SK-N-SH treated with all-trans-retinoic acid at 6 μM for 48 hours (cell line): ENCODE measurements at regions not wholly inside any gene's neighbourhood (a gene's known extent, or its start where the extent isn't known, plus 50 kb on each side); places are given as distances from the start of the nearest gene placed in this dataset.

ENCODE experiments used
- ATAC-seq: fragments of 200-7000 bp; cut with Tn5 transposase; 3 replicates; pipeline ENCODE4 v1.9.1; 2020; ENCODE audit warnings: mild to moderate bottlenecking, moderate library complexity
- ARNTL ChIP-seq: fragments of 450-650 bp; formaldehyde crosslinking; IDR thresholded peaks from 2 replicates; pipeline ENCODE4 v1.5.0; 2020; ENCODE audit warnings: low read depth, mild to moderate bottlenecking, moderate library complexity, borderline replicate concordance
- BACH2 ChIP-seq: fragments of 250-450 bp; sonication (Bioruptor Pico); IDR thresholded peaks from 2 replicates; pipeline ENCODE4 v1.9.0; 2021; ENCODE audit warnings: mild to moderate bottlenecking, borderline replicate concordance
- CREB5 ChIP-seq: fragments of 250-450 bp; sonication (Bioruptor Pico); IDR thresholded peaks from 2 replicates; pipeline ENCODE4 v1.5.1; 2020; ENCODE audit warnings: low read depth, mild to moderate bottlenecking, moderate library complexity
- CSRNP3 ChIP-seq: fragments of 250-450 bp; sonication (Bioruptor Pico); IDR thresholded peaks from 2 replicates; pipeline ENCODE4 v1.5.1; 2021; ENCODE audit warnings: mild to moderate bottlenecking, moderate library complexity
- ESRRG ChIP-seq: fragments of 250-450 bp; sonication (Bioruptor Pico); IDR thresholded peaks from 2 replicates; pipeline ENCODE4 v1.6.1; 2021; ENCODE audit warnings: mild to moderate bottlenecking
- GLIS3 ChIP-seq: fragments of 250-450 bp; sonication (Bioruptor Pico); IDR thresholded peaks from 2 replicates; pipeline ENCODE4 v1.5.0; 2020; ENCODE audit warnings: mild to moderate bottlenecking, moderate library complexity
- ISL1 ChIP-seq: fragments of 250-450 bp; sonication (Bioruptor Pico); IDR thresholded peaks from 2 replicates; pipeline ENCODE4 v2.1.2; 2022; ENCODE audit warnings: mild to moderate bottlenecking, moderate library complexity
- OSR1 ChIP-seq: fragments of 250-450 bp; sonication (Bioruptor Pico); IDR thresholded peaks from 2 replicates; pipeline ENCODE4 v1.8.0; 2022; ENCODE audit warnings: moderate library complexity, mild to moderate bottlenecking, inconsistent platforms
- PATZ1 ChIP-seq: fragments of 250-450 bp; sonication (Bioruptor Pico); IDR thresholded peaks from 2 replicates; pipeline ENCODE4 v1.8.0; 2020; ENCODE audit warnings: mild to moderate bottlenecking, moderate library complexity, borderline replicate concordance
- POU6F1 ChIP-seq: fragments of 250-450 bp; sonication (Bioruptor Pico); IDR thresholded peaks from 2 replicates; pipeline ENCODE4 v1.8.0; 2021; ENCODE audit warnings: low read depth, mild to moderate bottlenecking, moderate library complexity, borderline replicate concordance
- PPARA ChIP-seq: fragments of 250-450 bp; sonication (Bioruptor Pico); IDR thresholded peaks from 2 replicates; pipeline ENCODE4 v1.5.0; 2020; ENCODE audit warnings: mild to moderate bottlenecking, borderline replicate concordance
- RARB ChIP-seq: fragments of 250-450 bp; sonication (Bioruptor Pico); IDR thresholded peaks from 2 replicates; pipeline ENCODE4 v1.8.0; 2021; ENCODE audit warnings: mild to moderate bottlenecking, moderate library complexity
- SNAI2 ChIP-seq: fragments of 250-450 bp; sonication (Bioruptor Pico); IDR thresholded peaks from 2 replicates; pipeline ENCODE4 v1.5.0; 2020; ENCODE audit warnings: mild to moderate bottlenecking, moderate library complexity
- TCF4 ChIP-seq: fragments of 250-450 bp; sonication (Bioruptor Pico); IDR thresholded peaks from 2 replicates; pipeline ENCODE4 v1.8.0; 2021; ENCODE audit warnings: mild to moderate bottlenecking, moderate library complexity, borderline replicate concordance
- TOX ChIP-seq: fragments of 250-450 bp; sonication (Bioruptor Pico); IDR thresholded peaks from 2 replicates; pipeline ENCODE4 v1.8.0; 2021; ENCODE audit warnings: mild to moderate bottlenecking, moderate library complexity, borderline replicate concordance
- TSHZ2 ChIP-seq: fragments of 250-450 bp; sonication (Bioruptor Pico); IDR thresholded peaks from 2 replicates; pipeline ENCODE4 v1.5.0; 2020; ENCODE audit warnings: mild to moderate bottlenecking, moderate library complexity
- ZFP3 ChIP-seq: fragments of 250-450 bp; sonication (Bioruptor Pico); IDR thresholded peaks from 2 replicates; pipeline ENCODE4 v1.5.0; 2020; ENCODE audit warnings: mild to moderate bottlenecking, moderate library complexity
- ZNF565 ChIP-seq: fragments of 450-650 bp; formaldehyde crosslinking; conservative IDR thresholded peaks from 2 replicates; pipeline ENCODE4 v1.5.0; 2020; ENCODE audit warnings: low read depth, mild to moderate bottlenecking, moderate library complexity
- ZNF70 ChIP-seq: fragments of 450-650 bp; formaldehyde crosslinking; IDR thresholded peaks from 2 replicates; pipeline ENCODE4 v1.5.0; 2020; ENCODE audit warnings: mild to moderate bottlenecking, moderate library complexity

- TF ChIP-seq ESRRG (CRISPR knock-in tag) (no peak), ZNF565 (no peak), SNAI2 (CRISPR knock-in tag) (no peak), TCF4 (CRISPR knock-in tag) (no peak), OSR1 (no peak), PATZ1 (CRISPR knock-in tag) (no peak), CREB5 (CRISPR knock-in tag) (no peak), ARNTL (CRISPR knock-in tag) (no peak)
- ATAC-seq, result no peak
These were observed 73.4 kb upstream of the TAF11L2 start for GRCh38 chr5:17424674-17425073.

GRCh38 chr5:17425385-17426070, 72.5 kb upstream of the TAF11L2 start:
- no peak for ATAC-seq
- TF ChIP-seq ARNTL (CRISPR knock-in tag) (no peak), RARB (CRISPR knock-in tag) (no peak), CSRNP3 (no peak), ZNF565 (no peak), PPARA (CRISPR knock-in tag) (no peak), ISL1 (CRISPR knock-in tag) (no peak), ZNF70 (no peak), TSHZ2 (CRISPR knock-in tag) (no peak), TOX (CRISPR knock-in tag) (no peak), POU6F1 (CRISPR knock-in tag) (no peak), PATZ1 (CRISPR knock-in tag) (no peak), OSR1 (no peak), BACH2 (CRISPR knock-in tag) (no peak), ESRRG (CRISPR knock-in tag) (no peak), ZFP3 (CRISPR knock-in tag) (no peak), GLIS3 (CRISPR knock-in tag) (no peak), CREB5 (CRISPR knock-in tag) (no peak)
